ENCODE measurements at regions not wholly inside any gene's neighbourhood (a gene's known extent, or its start where the extent isn't known, plus 50 kb on each side); places are given as distances from the start of the nearest gene placed in this dataset.

DNA sequence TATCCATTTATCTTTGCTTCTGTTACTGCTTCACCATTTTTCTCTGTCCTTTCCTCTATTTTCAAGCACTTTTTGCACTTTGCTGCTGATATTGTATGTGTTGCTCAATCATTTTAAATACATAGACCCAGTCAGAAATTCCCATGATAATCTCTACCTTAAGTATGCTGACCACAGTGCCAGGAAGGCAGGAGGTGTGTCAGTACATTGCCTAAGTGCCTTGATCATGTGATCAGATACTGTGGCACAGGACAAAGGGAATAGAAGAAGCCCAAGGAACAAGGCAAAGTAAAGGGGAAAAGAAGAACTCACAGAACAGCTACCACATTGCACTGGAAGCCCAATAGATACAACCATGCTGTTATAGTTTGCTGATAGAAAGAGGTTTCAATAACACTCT, 53.7 kb upstream of the CD36 start:
- H3K27ac ChIP-seq (ENCODE audit: poor library complexity, severe bottlenecking), result no peak overlapping the region
- no peaks in the 10 kb centered on the region for H3K9me3 ChIP-seq (ENCODE audit: severe bottlenecking)
- TF ChIP-seq CTCF (IDR thresholded peaks at IDR 0.05; ENCODE audit: poor library complexity, severe bottlenecking), result no peak
- no peak overlapping the region for H3K4me3 ChIP-seq (ENCODE audit: severe bottlenecking)
- no peaks in the 10 kb centered on the region for H3K27me3 ChIP-seq (ENCODE audit: insufficient read depth, poor library complexity, severe bottlenecking)
- H3K4me1 ChIP-seq (ENCODE audit: insufficient read depth, poor library complexity, severe bottlenecking), result no peaks in the 10 kb centered on the region
- ATAC-seq (ENCODE audit: low read depth) (peak; percentile 81), DNase-seq (ENCODE audit: low spot score) (no peak)
- no peaks in the 10 kb centered on the region for H3K36me3 ChIP-seq (ENCODE audit: low read depth)

GRCh38 chr7:80587538-80587937, 50.9 kb upstream of the CD36 start:
- H3K4me1 ChIP-seq (ENCODE audit: insufficient read depth, poor library complexity, severe bottlenecking), result no peaks in the 10 kb centered on the region
- no peak for DNase-seq (ENCODE audit: low spot score)
- TF ChIP-seq CTCF (IDR thresholded peaks at IDR 0.05; ENCODE audit: poor library complexity, severe bottlenecking), result no peak
- no peaks in the 10 kb centered on the region for H3K27me3 ChIP-seq (ENCODE audit: insufficient read depth, poor library complexity, severe bottlenecking)
- no peak for ATAC-seq (ENCODE audit: low read depth)
- no peaks in the 10 kb centered on the region for H3K36me3 ChIP-seq (ENCODE audit: low read depth)
- H3K9me3 ChIP-seq (ENCODE audit: severe bottlenecking), result no peaks in the 10 kb centered on the region
- H3K4me3 ChIP-seq (ENCODE audit: severe bottlenecking), result no peak overlapping the region
- H3K27ac ChIP-seq (ENCODE audit: poor library complexity, severe bottlenecking), result no peak overlapping the region

GRCh38 chr7:80588591-80588990, 49.9 kb upstream of the CD36 start:
- H3K9me3 ChIP-seq (ENCODE audit: severe bottlenecking), result no peaks in the 10 kb centered on the region
- ATAC-seq (ENCODE audit: low read depth) (no peak), DNase-seq (ENCODE audit: low spot score) (no peak)
- no peaks in the 10 kb centered on the region for H3K27me3 ChIP-seq (ENCODE audit: insufficient read depth, poor library complexity, severe bottlenecking)
- no peaks in the 10 kb centered on the region for H3K4me1 ChIP-seq (ENCODE audit: insufficient read depth, poor library complexity, severe bottlenecking)
- no peak overlapping the region for H3K4me3 ChIP-seq (ENCODE audit: severe bottlenecking)
- no peaks in the 10 kb centered on the region for H3K36me3 ChIP-seq (ENCODE audit: low read depth)
- TF ChIP-seq CTCF (IDR thresholded peaks at IDR 0.05; ENCODE audit: poor library complexity, severe bottlenecking), result no peak
- H3K27ac ChIP-seq (ENCODE audit: poor library complexity, severe bottlenecking), result no peak overlapping the region
